ENCODE measurements at regions not wholly inside any gene's neighbourhood (a gene's known extent, or its start where the extent isn't known, plus 50 kb on each side); places are given as distances from the start of the nearest gene placed in this dataset.
"Not testable (repeated sequence)": the region's sequence is repeated elsewhere in the genome, so short reads cannot be mapped to it uniquely, and the experiment has no call there.

DNA sequence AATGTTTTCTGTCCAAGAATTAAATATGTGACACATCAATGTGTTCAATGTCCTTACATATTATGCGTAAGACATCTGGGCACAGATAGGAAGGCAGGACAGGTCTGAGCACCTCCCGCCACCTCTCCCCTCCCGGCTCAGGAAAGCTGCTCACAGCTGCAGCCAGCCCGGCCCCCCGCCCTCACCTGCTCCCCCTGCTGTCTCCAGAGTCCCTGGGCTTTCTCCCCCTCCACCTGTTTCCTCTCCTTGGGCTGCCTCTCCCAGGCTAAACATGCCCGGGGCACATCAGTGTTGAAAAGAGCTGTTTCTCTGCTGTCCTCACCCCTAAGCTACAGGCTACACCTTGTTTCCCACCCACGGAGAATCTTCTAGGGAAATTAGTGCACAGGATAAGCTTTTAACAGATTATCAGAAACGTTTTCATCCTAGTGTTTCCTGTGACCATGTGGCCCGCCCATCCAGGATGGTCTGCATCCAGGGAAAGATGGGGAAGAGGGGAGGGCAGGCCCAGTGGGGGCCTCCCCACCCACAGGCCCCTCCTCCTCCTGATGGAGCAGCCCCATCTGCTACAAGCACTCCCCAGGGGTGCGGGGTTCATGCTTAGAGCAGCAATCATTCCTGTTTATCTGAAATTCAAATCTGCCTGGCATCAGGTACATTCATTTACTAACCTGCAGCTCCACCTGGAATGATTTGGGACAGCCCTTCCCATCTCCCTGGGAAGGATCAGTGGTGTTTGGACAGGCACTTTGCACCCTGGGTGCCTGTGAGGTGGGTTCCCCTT lies 273.8 kb upstream of the SFSWAP start:
- no peak for DNase-seq (ENCODE audit: low read depth in 2 of 2)

DNA sequence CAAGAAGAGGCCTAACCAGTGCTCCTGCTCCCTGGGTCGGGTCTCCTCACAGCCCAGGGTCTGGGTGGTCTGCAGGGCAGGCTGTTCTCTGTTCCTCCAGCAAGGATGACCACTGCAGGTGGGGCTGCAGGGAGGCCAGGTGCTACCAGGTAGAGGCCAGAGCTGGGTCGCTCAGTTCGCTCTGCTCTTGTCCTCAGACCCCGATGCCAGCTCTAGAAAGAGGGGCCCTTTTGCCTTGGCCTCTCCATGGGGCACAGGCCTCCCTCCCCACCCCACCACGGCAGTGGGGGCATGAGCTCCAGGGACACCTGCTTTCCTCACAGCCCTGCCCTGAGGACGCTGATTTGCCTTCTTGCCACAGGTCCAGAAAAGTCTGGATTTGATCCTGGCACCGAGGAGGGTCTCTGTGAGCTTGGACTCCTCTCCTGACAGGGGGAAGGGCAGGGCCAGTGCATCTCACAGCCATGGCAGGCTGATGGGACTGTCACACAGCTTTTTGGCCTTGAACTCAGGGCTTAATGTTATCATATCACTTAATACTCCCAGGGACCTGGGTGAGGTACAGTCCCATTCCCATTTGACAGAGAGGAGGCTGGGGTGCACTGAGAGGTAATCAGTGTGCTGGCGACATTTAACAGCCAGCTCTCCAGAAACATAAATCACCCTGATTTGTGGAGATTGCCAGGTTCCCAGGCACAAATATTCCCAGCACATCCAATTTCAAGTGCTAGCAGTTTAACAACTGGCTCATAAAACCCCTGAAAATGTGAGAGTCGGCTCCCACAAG lies 273.0 kb upstream of the SFSWAP start:
- no peak for DNase-seq (ENCODE audit: low read depth in 2 of 2)

DNA sequence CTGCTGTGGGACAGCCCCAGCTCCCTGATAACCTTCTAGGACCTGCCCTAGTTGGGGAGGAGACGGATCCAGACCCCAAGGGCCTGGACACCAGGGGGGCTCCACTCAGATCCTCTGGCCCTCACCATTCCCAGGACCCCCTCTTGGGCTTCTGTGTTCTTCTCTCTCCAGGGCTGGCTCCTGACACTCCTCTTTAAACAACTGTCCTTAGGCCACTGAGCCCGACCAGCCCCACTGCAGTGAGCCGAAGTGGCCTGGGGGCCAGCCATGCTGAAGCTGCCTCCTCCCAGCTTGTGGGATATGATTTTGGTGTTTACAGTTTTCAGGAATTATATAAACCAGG lies 272.4 kb upstream of the SFSWAP start:
- DNase-seq (ENCODE audit: low read depth in 2 of 2) = not testable (repeated sequence)

DNA sequence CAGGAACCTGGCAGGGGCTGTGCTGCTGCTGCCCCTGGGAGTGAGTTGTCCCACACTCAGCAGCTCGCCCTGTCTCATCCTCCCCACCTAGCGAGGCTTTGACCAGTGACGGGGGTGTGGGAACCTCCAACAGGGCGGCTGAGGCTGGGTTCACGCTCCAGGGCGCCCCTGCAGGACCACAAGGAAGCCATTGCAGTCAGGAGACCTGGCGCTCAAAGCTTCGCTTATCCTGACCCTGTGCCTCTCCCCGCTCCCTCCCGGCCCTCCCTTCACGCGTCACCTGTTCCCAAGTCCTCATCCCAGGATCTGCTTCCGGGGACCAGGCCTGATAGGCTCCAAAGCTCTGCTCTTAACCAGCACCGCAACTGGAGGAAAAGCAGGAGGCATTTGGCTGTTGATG lies 272.0 kb upstream of the SFSWAP start:
- no peak for DNase-seq (ENCODE audit: low read depth in 2 of 2)

DNA sequence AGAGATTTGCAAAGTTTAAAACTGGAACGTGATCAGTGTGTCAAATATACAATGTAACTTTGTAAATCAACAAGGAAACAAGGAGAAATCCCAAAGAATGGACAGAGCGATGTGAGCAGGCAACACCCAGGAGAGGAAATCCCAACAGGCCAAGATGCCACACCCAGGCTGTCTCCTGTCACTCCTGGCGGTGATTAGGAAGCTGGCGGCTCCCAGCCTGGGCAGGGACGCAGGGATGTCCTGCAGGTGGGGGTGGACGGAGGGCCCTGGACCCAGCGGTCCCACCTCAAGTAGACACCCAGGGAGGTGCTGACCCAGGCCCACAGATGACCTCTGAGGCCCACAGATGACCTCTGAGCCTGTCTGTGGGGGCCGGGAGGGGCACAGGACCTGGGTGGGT lies 271.1 kb upstream of the SFSWAP start:
- not testable (repeated sequence) for DNase-seq (ENCODE audit: low read depth in 2 of 2)

DNA sequence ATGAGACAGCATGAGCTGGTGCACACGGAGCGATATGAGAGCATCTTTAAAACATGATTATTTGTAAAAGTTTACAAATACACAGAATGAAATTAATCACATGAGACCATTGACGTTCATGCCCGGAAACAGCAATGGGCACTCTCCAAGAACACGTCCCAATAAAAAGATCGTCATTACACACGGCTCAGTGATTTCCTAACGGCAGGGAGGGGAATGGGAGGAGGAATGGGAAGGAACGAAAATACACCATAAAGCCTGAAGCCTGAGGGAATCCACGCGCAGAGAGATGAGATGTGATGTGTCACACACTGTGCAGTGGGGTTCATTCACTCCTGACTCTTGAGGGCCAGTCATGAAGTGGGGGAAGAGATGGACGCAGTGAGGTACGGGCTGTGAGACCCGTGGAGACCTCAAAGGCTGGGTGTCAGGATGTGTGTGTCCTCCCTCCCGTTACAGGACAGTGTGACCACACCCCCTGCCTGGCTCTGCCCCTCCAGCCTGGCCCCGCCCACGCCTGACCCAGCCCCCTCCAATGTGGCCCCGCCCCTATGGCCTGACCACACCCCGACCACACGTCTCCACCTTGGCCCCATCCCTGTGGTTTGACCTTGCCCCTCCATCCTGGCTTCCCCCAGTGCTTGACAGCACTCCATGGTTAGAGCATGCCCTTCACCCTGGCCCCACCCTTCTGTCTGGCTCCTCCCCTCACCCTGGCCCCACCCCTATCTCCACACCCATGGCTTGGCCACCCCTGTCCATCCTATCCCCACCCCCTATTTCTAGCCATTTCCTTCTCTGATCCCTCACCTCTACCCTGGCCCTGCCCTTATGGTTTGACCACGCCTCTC lies 270.5 kb upstream of the SFSWAP start:
- DNase-seq (ENCODE audit: low read depth in 2 of 2) = not testable (repeated sequence)

DNA sequence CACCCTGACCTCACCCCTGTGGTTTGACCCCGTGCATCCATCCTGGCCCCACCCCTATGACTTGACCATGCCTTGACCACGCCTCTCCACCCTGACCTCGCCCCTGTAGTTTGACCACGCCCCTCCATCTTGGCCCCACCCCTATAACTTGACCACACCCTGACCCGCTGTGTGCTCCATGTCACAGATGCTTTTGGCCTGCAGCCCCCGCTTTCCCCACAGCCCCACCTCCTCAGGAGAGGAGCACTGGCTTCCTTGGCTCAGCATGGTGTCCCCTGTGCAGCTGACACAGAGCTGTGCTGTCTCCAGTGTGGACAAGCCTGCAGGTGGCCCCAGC lies 269.9 kb upstream of the SFSWAP start:
- DNase-seq (ENCODE audit: low read depth in 2 of 2) = no peak

DNA sequence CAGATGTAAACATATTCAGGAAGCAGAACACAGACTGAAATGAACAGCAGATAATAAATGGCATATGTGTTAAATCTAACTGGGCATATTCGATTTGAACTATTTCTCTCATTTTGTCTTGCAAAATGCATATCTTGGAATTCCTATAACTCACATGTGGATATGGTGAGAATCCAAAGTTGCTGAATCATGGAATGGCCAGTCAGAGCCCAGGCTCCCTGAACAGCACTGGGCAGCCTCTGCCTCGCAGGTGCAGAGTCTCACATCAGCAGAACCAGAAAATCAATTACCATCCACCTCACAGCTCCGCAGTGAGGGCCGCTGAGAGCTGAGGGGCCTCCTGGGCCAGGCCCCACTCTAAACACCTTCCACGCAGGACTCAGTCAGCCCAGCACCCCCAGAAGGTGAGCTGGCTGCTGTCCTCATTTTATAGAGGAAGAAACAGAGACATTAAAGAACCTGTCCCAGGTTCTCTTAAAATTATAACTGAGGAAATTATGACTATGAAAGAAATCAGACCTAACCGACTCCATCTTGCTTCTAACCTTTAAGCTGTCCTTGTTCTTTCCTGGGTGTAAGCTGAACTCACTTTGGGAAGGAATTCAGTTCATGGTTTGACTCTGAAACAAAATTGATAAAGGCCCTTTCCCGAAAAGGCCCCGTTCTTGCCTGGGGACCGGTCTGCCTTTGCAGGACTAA lies 269.1 kb upstream of the SFSWAP start:
- DNase-seq (ENCODE audit: low read depth in 2 of 2) = no peak

DNA sequence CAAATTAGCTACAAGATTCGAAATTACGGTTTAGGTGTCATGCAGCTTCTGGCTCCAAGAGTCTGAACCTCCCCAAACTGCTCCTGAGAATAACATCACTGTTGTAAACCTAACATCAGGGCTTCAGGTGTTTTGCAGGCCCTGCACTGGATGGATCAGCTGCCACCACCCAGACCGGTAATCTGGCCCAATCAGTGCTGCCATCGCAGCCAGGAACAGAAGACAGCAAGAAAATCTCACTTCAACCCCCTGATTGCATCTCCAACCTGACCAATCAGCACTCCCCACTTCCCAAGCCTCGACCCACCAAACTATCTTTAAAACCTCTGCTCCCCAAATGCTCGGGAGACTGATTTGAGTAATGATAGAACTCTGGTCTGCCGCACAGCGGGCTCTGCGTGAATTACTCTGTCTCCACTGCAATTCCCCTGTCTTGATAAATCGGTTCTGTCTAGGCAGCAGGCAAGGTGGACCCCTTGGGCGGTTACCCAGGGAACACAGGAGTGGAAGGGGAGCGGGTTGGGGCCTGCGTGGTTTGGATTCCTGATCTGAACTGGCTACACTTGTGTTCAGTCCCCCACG lies 268.5 kb upstream of the SFSWAP start:
- DNase-seq (ENCODE audit: low read depth in 2 of 2) = no peak

DNA sequence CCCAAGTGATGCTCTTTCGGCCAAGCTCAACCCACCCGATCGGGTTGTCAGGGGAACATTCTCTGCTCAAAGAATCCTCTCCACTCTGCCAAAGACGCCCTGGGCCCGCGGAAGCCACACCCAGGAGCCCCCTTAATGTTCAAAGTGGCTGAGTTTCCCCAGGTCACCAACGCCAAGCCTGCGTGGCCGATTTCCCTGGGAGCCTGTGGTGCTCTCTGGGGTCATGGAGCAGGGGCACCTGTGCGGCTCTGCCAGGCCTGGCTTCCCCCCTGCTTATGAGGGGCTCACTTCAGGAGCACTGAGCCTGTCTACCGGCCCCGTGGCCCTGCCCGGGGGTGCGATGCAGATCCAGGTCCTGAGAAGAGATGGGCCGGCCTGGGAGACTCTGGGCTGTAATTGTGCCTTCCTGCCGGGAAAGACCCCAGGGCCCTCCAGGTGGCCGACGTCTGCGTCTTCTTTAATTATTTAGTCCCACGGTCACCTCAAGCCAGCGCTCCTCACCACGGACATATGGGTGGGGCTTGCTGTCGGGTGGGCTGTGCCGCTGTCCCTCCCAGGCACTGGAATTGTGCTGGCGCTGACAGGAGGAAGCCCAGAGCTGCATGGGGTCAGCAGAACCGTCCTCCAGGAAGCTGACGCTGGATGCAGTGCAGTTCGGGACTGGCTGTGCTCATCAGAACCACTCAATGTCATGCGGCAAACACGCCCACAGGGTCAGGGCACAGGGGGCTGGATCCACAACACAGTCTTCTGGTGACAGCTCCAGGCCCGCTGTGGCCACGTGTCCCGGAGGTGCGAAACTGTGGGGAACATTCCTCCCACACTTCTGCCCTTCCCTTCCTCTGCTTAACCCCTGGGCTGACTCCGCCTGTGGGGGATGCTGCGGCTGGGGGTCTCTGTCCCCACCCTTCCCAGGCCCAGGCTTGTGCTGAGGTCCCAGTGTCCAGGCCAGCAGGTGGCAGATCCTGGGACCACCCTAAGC lies 267.6 kb upstream of the SFSWAP start:
- DNase-seq (ENCODE audit: low read depth in 2 of 2) = no peak

DNA sequence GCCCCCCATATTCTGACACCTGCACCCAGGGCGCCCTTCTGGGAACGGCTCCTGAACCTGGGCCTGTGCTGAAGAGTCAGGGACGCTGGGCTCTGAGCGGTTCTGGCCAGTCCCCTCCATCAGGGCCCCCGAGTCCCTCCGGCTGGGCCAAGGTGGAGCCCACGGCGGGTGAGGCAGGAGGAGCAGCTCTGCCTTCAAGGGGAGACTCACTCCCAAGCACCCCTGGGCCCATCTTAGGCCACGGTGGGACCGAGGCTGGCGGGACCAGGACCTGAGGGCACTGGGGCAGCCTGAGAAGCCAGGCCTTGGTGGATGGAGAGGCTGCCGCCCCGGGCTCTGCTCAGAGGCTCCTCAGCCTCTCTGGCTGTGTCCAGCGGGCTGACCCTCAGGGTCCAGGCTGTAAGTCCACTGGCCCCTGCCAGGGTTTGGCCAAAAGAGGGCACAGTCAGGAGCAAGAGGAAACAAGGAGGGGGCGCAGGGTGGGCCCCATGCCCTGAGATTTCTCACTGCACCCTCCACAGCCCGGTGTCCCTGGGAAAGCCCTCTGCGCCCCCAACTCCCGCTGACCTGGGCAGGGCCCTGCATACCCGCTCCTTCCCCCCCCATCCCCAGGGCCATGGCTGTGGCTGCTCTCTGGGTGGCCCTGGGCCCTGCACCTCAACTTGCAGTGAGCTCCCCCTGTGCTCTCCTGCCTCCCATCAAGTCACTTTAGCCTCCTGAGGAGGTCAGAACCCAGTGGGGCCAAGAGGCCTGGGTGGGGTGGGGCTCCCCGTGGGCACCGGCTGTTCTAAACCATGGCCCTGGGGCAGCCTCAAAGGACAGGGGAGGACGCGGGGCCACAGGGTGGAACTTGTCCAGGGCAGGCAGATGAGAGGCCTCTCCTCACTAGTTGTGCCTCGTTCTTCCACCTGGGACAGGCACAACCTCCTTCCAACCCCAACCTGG lies 266.4 kb upstream of the SFSWAP start:
- DNase-seq (ENCODE audit: low read depth in 2 of 2) = no peak

DNA sequence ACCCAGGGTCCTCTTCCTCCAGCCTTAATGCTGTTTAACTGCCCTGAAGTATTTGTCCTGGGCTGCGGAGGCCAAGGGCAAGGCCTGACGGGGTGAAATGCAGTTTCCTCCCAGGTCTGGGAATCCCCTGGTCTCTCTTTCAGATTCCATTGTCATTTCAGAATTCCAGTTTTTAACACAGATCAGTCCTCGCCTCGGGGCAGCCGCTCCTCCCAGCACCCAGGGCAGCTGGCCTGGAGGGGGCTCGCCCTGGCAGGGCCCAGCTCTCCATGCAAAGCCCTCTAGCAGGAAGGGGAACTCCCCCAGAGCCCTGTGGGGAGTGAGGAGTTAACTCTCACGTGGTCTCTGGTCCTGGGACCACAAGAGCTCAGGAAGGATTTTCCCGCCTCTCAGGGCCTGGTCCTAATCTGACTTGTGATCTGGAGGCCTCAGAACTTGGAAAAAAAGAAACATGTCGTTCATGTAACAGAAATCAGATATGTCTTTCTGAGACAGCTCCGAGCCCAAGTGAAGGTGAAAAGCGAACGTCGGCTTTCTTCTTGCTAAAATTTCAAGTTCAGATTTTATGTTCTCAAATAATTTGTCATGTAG lies 265.6 kb upstream of the SFSWAP start:
- no peak for DNase-seq (ENCODE audit: low read depth in 2 of 2)

DNA sequence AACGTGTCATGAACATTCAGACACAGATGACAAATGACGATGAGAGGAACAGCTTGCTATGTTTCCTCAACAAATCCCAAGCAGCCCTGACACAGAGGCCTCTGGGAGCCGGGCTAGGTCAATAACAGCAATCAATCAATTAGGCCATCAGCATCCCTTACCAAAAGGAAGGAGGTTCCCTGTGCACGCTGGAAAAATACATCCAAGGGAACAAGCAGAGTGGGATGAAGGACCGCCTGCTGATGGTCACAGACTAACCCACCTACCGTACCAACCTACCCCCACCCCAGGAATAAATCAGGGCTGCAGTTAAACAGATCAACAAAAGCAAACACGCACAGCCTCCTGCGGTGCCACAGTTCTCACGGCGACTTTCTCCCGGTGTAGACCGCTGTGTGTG lies 265.1 kb upstream of the SFSWAP start:
- no peak for DNase-seq (ENCODE audit: low read depth in 2 of 2)

DNA sequence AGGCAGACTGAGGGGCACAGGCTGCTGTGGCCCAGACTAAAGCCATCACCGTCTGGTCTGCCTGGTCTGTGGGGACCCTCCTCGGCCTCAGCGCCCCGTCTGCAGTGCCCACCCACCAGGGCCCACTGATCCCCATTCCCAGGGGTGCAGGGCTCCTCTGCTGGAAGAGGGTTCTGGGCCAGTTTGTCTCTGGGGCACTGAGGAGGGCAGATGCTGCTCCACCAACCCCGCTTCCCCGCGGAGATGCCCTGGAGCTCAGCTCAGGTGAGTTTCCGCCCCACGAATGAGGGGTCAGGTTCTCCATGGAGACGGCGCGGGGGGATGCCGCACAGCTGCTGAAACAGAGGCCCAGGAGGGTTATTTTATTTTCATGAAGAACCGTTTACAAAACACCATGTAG lies 263.3 kb upstream of the SFSWAP start:
- not testable (repeated sequence) for DNase-seq (ENCODE audit: low read depth in 2 of 2)

DNA sequence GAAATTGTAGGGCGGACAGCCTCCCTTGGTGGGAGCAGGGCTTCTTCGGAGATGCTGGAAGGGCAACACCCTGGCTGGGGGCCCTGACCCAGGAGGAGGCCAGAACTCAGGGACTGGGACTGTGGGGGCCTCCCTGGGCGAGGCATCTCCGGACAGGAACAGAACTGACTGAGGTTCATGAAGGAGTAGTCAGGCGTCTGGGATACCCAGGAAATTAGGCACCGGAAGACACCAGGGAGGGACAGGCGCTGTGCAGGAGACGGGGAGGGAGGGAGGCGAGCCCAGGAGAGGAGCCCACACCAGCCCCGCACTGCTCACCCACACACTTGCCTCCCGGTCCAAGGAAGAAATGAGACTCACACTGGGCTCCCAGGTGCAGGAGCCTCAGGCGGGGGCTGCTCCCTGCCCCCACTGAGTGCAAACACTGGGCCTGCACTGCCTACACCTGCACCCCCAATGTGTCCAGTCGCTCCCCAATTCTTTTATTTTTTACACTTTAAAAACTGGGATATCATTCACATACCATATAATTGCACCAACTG lies 262.6 kb upstream of the SFSWAP start:
- DNase-seq (ENCODE audit: low read depth in 2 of 2) = no peak

DNA sequence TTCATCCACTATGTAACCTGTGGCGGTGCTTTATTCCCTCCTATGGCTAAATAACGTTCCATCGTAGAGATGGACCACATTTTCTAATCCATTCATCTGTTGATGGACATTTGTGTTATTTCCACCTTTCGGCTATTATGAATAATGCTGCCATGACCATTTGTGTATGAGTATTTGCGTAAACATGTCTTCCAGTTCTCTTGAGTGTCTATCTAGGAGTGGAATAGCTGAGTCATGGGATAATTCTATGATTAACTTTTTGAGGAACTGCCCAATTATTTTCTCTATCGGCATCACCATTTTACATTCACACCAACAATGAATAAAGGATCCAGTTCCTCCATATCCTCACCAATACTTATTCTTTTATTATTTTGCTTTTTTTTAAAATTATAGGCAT lies 261.9 kb upstream of the SFSWAP start:
- DNase-seq (ENCODE audit: low read depth in 2 of 2) = no peak

DNA sequence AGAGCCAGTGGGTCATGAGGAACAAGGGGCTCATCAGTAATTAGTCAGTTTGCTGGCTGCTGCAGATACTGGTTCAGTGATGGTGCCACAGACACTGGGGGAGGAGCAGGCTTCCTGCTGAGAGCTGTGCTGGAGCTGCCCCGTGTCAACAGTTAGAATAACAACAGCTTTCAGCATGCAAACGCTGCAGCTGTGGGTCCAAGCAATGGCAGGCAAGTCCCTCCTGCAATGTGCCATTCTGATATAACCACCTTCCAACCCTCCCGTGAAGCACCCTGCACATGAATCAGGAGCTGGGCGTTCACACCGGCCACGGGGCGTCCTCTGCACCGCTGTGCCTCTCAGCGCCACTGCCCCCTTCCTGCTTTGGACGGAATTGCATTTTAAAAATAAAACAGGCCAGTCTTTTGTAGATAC lies 258.4 kb upstream of the SFSWAP start:
- no peak for DNase-seq (ENCODE audit: low read depth in 2 of 2)

DNA sequence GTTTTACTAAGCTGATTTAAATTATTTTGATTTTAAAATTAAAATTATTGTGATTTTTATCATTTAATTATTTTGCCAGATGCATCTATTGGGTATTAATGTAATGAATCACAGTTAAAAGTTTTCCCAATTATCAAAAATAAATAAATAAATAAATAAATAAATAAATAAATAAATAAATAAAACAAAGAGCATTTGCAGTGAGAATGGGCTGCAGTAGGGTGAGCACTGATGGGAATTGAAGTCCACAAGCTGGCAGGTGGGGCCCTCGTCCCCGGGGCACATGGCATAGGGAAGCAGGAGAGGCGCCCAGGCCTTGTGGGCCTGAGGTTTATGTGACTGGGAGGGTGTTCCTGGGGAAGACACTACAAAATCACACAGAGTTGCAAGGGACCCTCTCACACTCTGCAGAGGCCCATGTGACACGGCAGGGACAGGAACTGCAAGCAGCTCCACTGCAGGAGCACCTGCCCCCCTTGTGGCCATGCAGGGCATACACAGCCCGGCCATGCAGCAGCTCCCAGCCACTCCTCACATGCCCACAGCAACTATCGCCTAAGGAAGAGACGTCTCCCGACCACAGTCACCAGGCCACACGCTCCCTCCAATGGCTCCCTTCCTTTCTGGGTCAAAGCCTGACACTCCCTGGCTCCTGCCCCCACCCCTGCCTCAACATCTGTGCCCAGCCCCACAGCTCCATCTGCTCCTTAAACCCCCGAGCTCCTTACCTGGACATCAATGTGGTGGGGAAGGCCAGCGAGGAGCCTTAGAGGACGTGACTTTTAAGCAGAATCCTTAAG lies 256.3 kb upstream of the SFSWAP start:
- DNase-seq (ENCODE audit: low read depth in 2 of 2) = no peak
